Inflammatory macrophage (primary cell): ENCODE measurements at regions not wholly inside any gene's neighbourhood (a gene's known extent, or its start where the extent isn't known, plus 50 kb on each side); places are given as distances from the start of the nearest gene placed in this dataset.

ENCODE experiments used
- DNase-seq, 2 donors: peaks; one replicate each; pipeline ENCODE4 v3.0.0-alpha.2; 2020 to 2022

- DNase-seq: no peak
These were observed 125.8 kb upstream of the ZNF804A start for GRCh38 chr2:184472481-184472880.

- DNase-seq: no peak
These were observed 116.5 kb upstream of the ZNF804A start for GRCh38 chr2:184481865-184482264.

GRCh38 chr2:184498936-184499335 is 99.4 kb upstream of the ZNF804A start:
- DNase-seq: no peak

GRCh38 chr2:184504252-184504651 is 94.1 kb upstream of the ZNF804A start:
- DNase-seq: no peak

GRCh38 chr2:184507254-184507653 is 91.1 kb upstream of the ZNF804A start:
- DNase-seq: no peak

- no peak for DNase-seq
These were observed 80.9 kb upstream of the ZNF804A start for GRCh38 chr2:184517402-184517801.

GRCh38 chr2:184520441-184520840 is 77.9 kb upstream of the ZNF804A start:
- no peak for DNase-seq

GRCh38 chr2:184523732-184524131 is 74.6 kb upstream of the ZNF804A start:
- DNase-seq: no peak

GRCh38 chr2:184524551-184525382 is 73.6 kb upstream of the ZNF804A start:
- no peak for DNase-seq

GRCh38 chr2:184527058-184527457 is 71.3 kb upstream of the ZNF804A start:
- DNase-seq: no peak

GRCh38 chr2:184528119-184528518 is 70.2 kb upstream of the ZNF804A start:
- no peak for DNase-seq

- no peak for DNase-seq
These were observed 68.1 kb upstream of the ZNF804A start for GRCh38 chr2:184530239-184530638.

GRCh38 chr2:184530959-184531358 is 67.4 kb upstream of the ZNF804A start:
- no peak for DNase-seq

GRCh38 chr2:184532551-184532950 is 65.8 kb upstream of the ZNF804A start:
- no peak for DNase-seq

- no peak for DNase-seq
These were observed 63.3 kb upstream of the ZNF804A start for GRCh38 chr2:184534986-184535385.

- DNase-seq: no peak
These were observed 58.0 kb upstream of the ZNF804A start for GRCh38 chr2:184540246-184540789.

GRCh38 chr2:184541591-184541990 is 56.7 kb upstream of the ZNF804A start:
- DNase-seq: no peak

- DNase-seq: no peak
These were observed 54.5 kb upstream of the ZNF804A start for GRCh38 chr2:184543832-184544231.
